ENCODE measurements at regions not wholly inside any gene's neighbourhood (a gene's known extent, or its start where the extent isn't known, plus 50 kb on each side); places are given as distances from the start of the nearest gene placed in this dataset.

GRCh38 chr3:161689584-161690298 is 193.1 kb downstream of the OTOL1 start:
- TF ChIP-seq CTCF (conservative IDR thresholded peaks at IDR 0.05; ENCODE audit: low read depth, low read length) (no peak), EZH2 (IDR thresholded peaks at IDR 0.05; ENCODE audit: borderline replicate concordance, low read depth, low read length, poor library complexity, severe bottlenecking) (no peak)

All from A673 (cell line).